ENCODE measurements at regions not wholly inside any gene's neighbourhood (a gene's known extent, or its start where the extent isn't known, plus 50 kb on each side); places are given as distances from the start of the nearest gene placed in this dataset.

- H3K9me3 ChIP-seq (ENCODE audit: control insufficient read depth, insufficient read depth, low read length): peaks cover 4% of the 10 kb centered on the region
- no peak overlapping the region for H3K9ac ChIP-seq (ENCODE audit: low read depth, low read length)
- no peak overlapping the region for H3K4me3 ChIP-seq (ENCODE audit: low read depth, low read length)
- no peaks in the 10 kb centered on the region for H3K27me3 ChIP-seq (ENCODE audit: control insufficient read depth, insufficient read depth, low read length)
- no peaks in the 10 kb centered on the region for H3K36me3 ChIP-seq (ENCODE audit: control insufficient read depth, insufficient read depth, low read length)
- no peaks in the 10 kb centered on the region for H3K4me1 ChIP-seq (ENCODE audit: control insufficient read depth, insufficient read depth, low read length)
These were observed 320.3 kb downstream of the BUD13 start for GRCh38 chr11:116452461-116452860.

GRCh38 chr11:116449522-116449921, 323.3 kb downstream of the BUD13 start:
- peaks cover 12% of the 10 kb centered on the region for H3K4me1 ChIP-seq (ENCODE audit: control insufficient read depth, insufficient read depth, low read length)
- H3K9ac ChIP-seq (ENCODE audit: low read depth, low read length): no peak overlapping the region
- H3K27me3 ChIP-seq (ENCODE audit: control insufficient read depth, insufficient read depth, low read length): no peaks in the 10 kb centered on the region
- H3K9me3 ChIP-seq (ENCODE audit: control insufficient read depth, insufficient read depth, low read length): peaks cover 4% of the 10 kb centered on the region
- H3K4me3 ChIP-seq (ENCODE audit: low read depth, low read length): no peak overlapping the region
- H3K36me3 ChIP-seq (ENCODE audit: control insufficient read depth, insufficient read depth, low read length): no peaks in the 10 kb centered on the region

- peaks cover 23% of the 10 kb centered on the region for H3K9me3 ChIP-seq (ENCODE audit: control insufficient read depth, insufficient read depth, low read length)
- peaks cover 12% of the 10 kb centered on the region for H3K4me1 ChIP-seq (ENCODE audit: control insufficient read depth, insufficient read depth, low read length)
- H3K4me3 ChIP-seq (ENCODE audit: low read depth, low read length): peak overlapping the region; percentile 1
- no peaks in the 10 kb centered on the region for H3K36me3 ChIP-seq (ENCODE audit: control insufficient read depth, insufficient read depth, low read length)
- H3K9ac ChIP-seq (ENCODE audit: low read depth, low read length): no peak overlapping the region
- no peaks in the 10 kb centered on the region for H3K27me3 ChIP-seq (ENCODE audit: control insufficient read depth, insufficient read depth, low read length)
These were observed 326.5 kb downstream of the BUD13 start for GRCh38 chr11:116446048-116446941.

GRCh38 chr11:116445108-116446047, 327.4 kb downstream of the BUD13 start:
- H3K9ac ChIP-seq (ENCODE audit: low read depth, low read length): no peak overlapping the region
- H3K9me3 ChIP-seq (ENCODE audit: control insufficient read depth, insufficient read depth, low read length): peaks cover 26% of the 10 kb centered on the region
- no peaks in the 10 kb centered on the region for H3K36me3 ChIP-seq (ENCODE audit: control insufficient read depth, insufficient read depth, low read length)
- no peaks in the 10 kb centered on the region for H3K27me3 ChIP-seq (ENCODE audit: control insufficient read depth, insufficient read depth, low read length)
- peaks cover 12% of the 10 kb centered on the region for H3K4me1 ChIP-seq (ENCODE audit: control insufficient read depth, insufficient read depth, low read length)
- peak overlapping the region; percentile 27 for H3K4me3 ChIP-seq (ENCODE audit: low read depth, low read length)

- Histone ChIP-seq H3K36me3 (ENCODE audit: control insufficient read depth, insufficient read depth, low read length) (no peaks in the 10 kb centered on the region), H3K27me3 (ENCODE audit: control insufficient read depth, insufficient read depth, low read length) (no peaks in the 10 kb centered on the region), H3K4me1 (ENCODE audit: control insufficient read depth, insufficient read depth, low read length) (peaks cover 12% of the 10 kb centered on the region), H3K4me3 (ENCODE audit: low read depth, low read length) (no peak overlapping the region), H3K9ac (ENCODE audit: low read depth, low read length) (no peak overlapping the region), H3K9me3 (ENCODE audit: control insufficient read depth, insufficient read depth, low read length) (peaks cover 28% of the 10 kb centered on the region)
These were observed 330.5 kb downstream of the BUD13 start for GRCh38 chr11:116442238-116442752.

GRCh38 chr11:116439361-116439677, 333.5 kb downstream of the BUD13 start:
- peaks cover 28% of the 10 kb centered on the region for H3K9me3 ChIP-seq (ENCODE audit: control insufficient read depth, insufficient read depth, low read length)
- no peak overlapping the region for H3K9ac ChIP-seq (ENCODE audit: low read depth, low read length)
- H3K36me3 ChIP-seq (ENCODE audit: control insufficient read depth, insufficient read depth, low read length): no peaks in the 10 kb centered on the region
- no peak overlapping the region for H3K4me3 ChIP-seq (ENCODE audit: low read depth, low read length)
- H3K4me1 ChIP-seq (ENCODE audit: control insufficient read depth, insufficient read depth, low read length): peaks cover 2% of the 10 kb centered on the region
- no peaks in the 10 kb centered on the region for H3K27me3 ChIP-seq (ENCODE audit: control insufficient read depth, insufficient read depth, low read length)

GRCh38 chr11:116438651-116439360, 334.0 kb downstream of the BUD13 start:
- H3K9ac ChIP-seq (ENCODE audit: low read depth, low read length): no peak overlapping the region
- peaks cover 2% of the 10 kb centered on the region for H3K4me1 ChIP-seq (ENCODE audit: control insufficient read depth, insufficient read depth, low read length)
- H3K4me3 ChIP-seq (ENCODE audit: low read depth, low read length): no peak overlapping the region
- H3K27me3 ChIP-seq (ENCODE audit: control insufficient read depth, insufficient read depth, low read length): no peaks in the 10 kb centered on the region
- H3K9me3 ChIP-seq (ENCODE audit: control insufficient read depth, insufficient read depth, low read length): peaks cover 28% of the 10 kb centered on the region
- no peaks in the 10 kb centered on the region for H3K36me3 ChIP-seq (ENCODE audit: control insufficient read depth, insufficient read depth, low read length)

- Histone ChIP-seq H3K4me1 (ENCODE audit: control insufficient read depth, insufficient read depth, low read length) (peaks cover 2% of the 10 kb centered on the region), H3K4me3 (ENCODE audit: low read depth, low read length) (no peak overlapping the region), H3K9ac (ENCODE audit: low read depth, low read length) (no peak overlapping the region), H3K9me3 (ENCODE audit: control insufficient read depth, insufficient read depth, low read length) (peaks cover 2% of the 10 kb centered on the region), H3K36me3 (ENCODE audit: control insufficient read depth, insufficient read depth, low read length) (no peaks in the 10 kb centered on the region), H3K27me3 (ENCODE audit: control insufficient read depth, insufficient read depth, low read length) (no peaks in the 10 kb centered on the region)
These were observed 337.8 kb downstream of the BUD13 start for GRCh38 chr11:116434986-116435385.

GRCh38 chr11:116432301-116432700, 340.5 kb downstream of the BUD13 start:
- Histone ChIP-seq H3K4me1 (ENCODE audit: control insufficient read depth, insufficient read depth, low read length) (peaks cover 2% of the 10 kb centered on the region), H3K27me3 (ENCODE audit: control insufficient read depth, insufficient read depth, low read length) (no peaks in the 10 kb centered on the region), H3K9me3 (ENCODE audit: control insufficient read depth, insufficient read depth, low read length) (no peaks in the 10 kb centered on the region), H3K4me3 (ENCODE audit: low read depth, low read length) (no peak overlapping the region), H3K36me3 (ENCODE audit: control insufficient read depth, insufficient read depth, low read length) (no peaks in the 10 kb centered on the region), H3K9ac (ENCODE audit: low read depth, low read length) (no peak overlapping the region)

- H3K27me3 ChIP-seq (ENCODE audit: control insufficient read depth, insufficient read depth, low read length): no peaks in the 10 kb centered on the region
- H3K9ac ChIP-seq (ENCODE audit: low read depth, low read length): no peak overlapping the region
- H3K4me3 ChIP-seq (ENCODE audit: low read depth, low read length): no peak overlapping the region
- peaks cover 2% of the 10 kb centered on the region for H3K4me1 ChIP-seq (ENCODE audit: control insufficient read depth, insufficient read depth, low read length)
- H3K9me3 ChIP-seq (ENCODE audit: control insufficient read depth, insufficient read depth, low read length): no peaks in the 10 kb centered on the region
- no peaks in the 10 kb centered on the region for H3K36me3 ChIP-seq (ENCODE audit: control insufficient read depth, insufficient read depth, low read length)
These were observed 340.9 kb downstream of the BUD13 start for GRCh38 chr11:116431842-116432241.

- Histone ChIP-seq H3K4me3 (ENCODE audit: low read depth, low read length) (no peak overlapping the region), H3K9ac (ENCODE audit: low read depth, low read length) (no peak overlapping the region)
These were observed 344.2 kb downstream of the BUD13 start for GRCh38 chr11:116428638-116428975.

More at GRCh38 chr11:116428638-116428975, 344.2 kb downstream of the BUD13 start:
- Histone ChIP-seq H3K9me3 (ENCODE audit: control insufficient read depth, insufficient read depth, low read length) (no peaks in the 10 kb centered on the region), H3K27me3 (ENCODE audit: control insufficient read depth, insufficient read depth, low read length) (no peaks in the 10 kb centered on the region), H3K36me3 (ENCODE audit: control insufficient read depth, insufficient read depth, low read length) (no peaks in the 10 kb centered on the region), H3K4me1 (ENCODE audit: control insufficient read depth, insufficient read depth, low read length) (no peaks in the 10 kb centered on the region)
